IMR-90 (cell line): ENCODE measurements at regions not wholly inside any gene's neighbourhood (a gene's known extent, or its start where the extent isn't known, plus 50 kb on each side); places are given as distances from the start of the nearest gene placed in this dataset.

ENCODE experiments used
- ATAC-seq: fragments of 200-7000 bp; cut with Tn5 transposase; 2 replicates; pipeline ENCODE4 v1.9.1; 2020; ENCODE audit warnings: low read depth, mild to moderate bottlenecking, moderate library complexity
- BruUV-seq: library from RNA; stranded (reverse); fragments of 400-500 nt; replicated peaks from 2 replicates; lab custom pipeline; 2021; lab: Mats Ljungman, UMichigan
- CTCF ChIA-PET: fragments of 300-600 bp; formaldehyde crosslinking; extraction: SDS; loops from one replicate; lab custom pipeline; 2021; ENCODE audit warnings: antibody characterized with exemption; lab: Yijun Ruan, JAX
- POLR2A ChIA-PET: fragments of 300-600 bp; sonication (Branson Sonifier 250); formaldehyde crosslinking; loops from one replicate; lab custom pipeline; 2022; ENCODE audit warnings: antibody characterized with exemption; ENCODE audit not compliant: unreplicated experiment; lab: Charles Lee
- DNase-seq: peaks from one replicate; pipeline ENCODE4 v3.0.0; 2013
- H2AFZ ChIP-seq: replicated peaks from 2 replicates; pipeline ENCODE3; 2013; ENCODE audit warnings: low read length, mild to moderate bottlenecking; ENCODE audit not compliant: poor library complexity
- H2AK5ac ChIP-seq: 2 replicates; pipeline ENCODE4 v1.6.1; 2013; ENCODE audit warnings: low read depth, low read length, inconsistent platforms
- H2AK9ac ChIP-seq: replicated peaks from 2 replicates; pipeline ENCODE3; 2013; ENCODE audit warnings: mild to moderate bottlenecking, low read depth, low read length, moderate library complexity; ENCODE audit not compliant: poor library complexity
- H2BK120ac ChIP-seq: 2 replicates; pipeline ENCODE4 v1.6.1; 2013; ENCODE audit warnings: low read depth, low read length, inconsistent platforms
- H2BK15ac ChIP-seq: 3 replicates; pipeline ENCODE4 v1.6.1; 2013; ENCODE audit warnings: low read depth, low read length, inconsistent platforms
- H2BK20ac ChIP-seq: 2 replicates; pipeline ENCODE4 v1.6.1; 2013; ENCODE audit warnings: low read depth, mild to moderate bottlenecking, inconsistent platforms, low read length, moderate library complexity
- H2BK5ac ChIP-seq: 2 replicates; pipeline ENCODE4 v1.6.1; 2013; ENCODE audit warnings: mild to moderate bottlenecking, low read depth, low read length, inconsistent platforms; ENCODE audit not compliant: poor library complexity, severe bottlenecking
- H3K14ac ChIP-seq: replicated peaks from 2 replicates; pipeline ENCODE4 v1.6.1; 2013; ENCODE audit warnings: low read depth, low read length, inconsistent platforms
- H3K18ac ChIP-seq: 2 replicates; pipeline ENCODE4 v1.6.1; 2013; ENCODE audit warnings: low read depth, low read length, control low read depth
- H3K23ac ChIP-seq: 2 replicates; pipeline ENCODE4 v1.6.1; 2013; ENCODE audit warnings: low read depth, low read length, inconsistent platforms
- H3K27ac ChIP-seq: 2 replicates; pipeline ENCODE4 v1.5.1; 2013; ENCODE audit warnings: mild to moderate bottlenecking, control low read depth, low read length; ENCODE audit not compliant: insufficient read depth
- H3K27me3 ChIP-seq: 2 replicates; pipeline ENCODE4 v1.6.1; 2013; ENCODE audit warnings: low read length; ENCODE audit not compliant: control insufficient read depth, insufficient read depth
- H3K36me3 ChIP-seq: 2 replicates; pipeline ENCODE4 v1.6.1; 2013; ENCODE audit warnings: low read length, mixed read lengths; ENCODE audit not compliant: control insufficient read depth, insufficient read depth
- H3K4ac ChIP-seq: 2 replicates; pipeline ENCODE4 v1.6.1; 2013; ENCODE audit warnings: low read depth, low read length, inconsistent platforms
- H3K4me1 ChIP-seq: 2 replicates; pipeline ENCODE4 v1.6.1; 2013; ENCODE audit warnings: low read length, mixed read lengths; ENCODE audit not compliant: control insufficient read depth, insufficient read depth
- H3K4me2 ChIP-seq: 2 replicates; pipeline ENCODE4 v1.6.1; 2013; ENCODE audit warnings: low read depth, mild to moderate bottlenecking, control low read depth, low read length, moderate library complexity
- H3K4me3 ChIP-seq: 2 replicates; pipeline ENCODE4 v1.5.1; 2013; ENCODE audit warnings: low read depth, mild to moderate bottlenecking, control low read depth, low read length, moderate library complexity; ENCODE audit not compliant: insufficient read depth
- H3K56ac ChIP-seq: 2 replicates; pipeline ENCODE4 v1.6.1; 2013; ENCODE audit warnings: low read length, inconsistent platforms; ENCODE audit not compliant: insufficient read depth; ENCODE audit errors: extremely low read depth
- H3K79me1 ChIP-seq, 2 experiments: 2 replicates each; pipeline ENCODE4 v1.6.1; 2013; ENCODE audit warnings: low read length in 2 of 2, inconsistent platforms in 1 of 2, low read depth in 1 of 2
- H3K9ac ChIP-seq: 2 replicates; pipeline ENCODE4 v1.6.1; 2013; ENCODE audit warnings: low read depth, low read length, control low read depth
- H3K9me1 ChIP-seq: 2 replicates; pipeline ENCODE4 v1.6.1; 2013; ENCODE audit warnings: low read length, inconsistent platforms; ENCODE audit not compliant: insufficient read depth
- H3K9me3 ChIP-seq: 2 replicates; pipeline ENCODE4 v1.6.1; 2013; ENCODE audit warnings: low read length; ENCODE audit not compliant: control insufficient read depth, insufficient read depth
- H4K20me1 ChIP-seq: 2 replicates; pipeline ENCODE4 v1.6.1; 2013; ENCODE audit warnings: low read length, inconsistent platforms; ENCODE audit not compliant: insufficient read depth
- H4K5ac ChIP-seq: 2 replicates; pipeline ENCODE4 v1.6.1; 2013; ENCODE audit warnings: mild to moderate bottlenecking, low read depth, low read length, control low read depth
- H4K8ac ChIP-seq, 2 experiments: 2 replicates each; pipeline ENCODE4 v1.6.1; 2013; ENCODE audit warnings: low read depth in 2 of 2, low read length in 2 of 2, control low read depth in 1 of 2, inconsistent platforms in 1 of 2
- H4K91ac ChIP-seq: 2 replicates; pipeline ENCODE4 v1.6.1; 2013; ENCODE audit warnings: low read depth, low read length, inconsistent platforms; ENCODE audit not compliant: insufficient read depth
- CEBPB ChIP-seq: IDR thresholded peaks from 2 replicates; pipeline ENCODE4 v1.6.1; 2012; ENCODE audit warnings: low read depth, low read length, improper control_type of control experiment
- CHD1 ChIP-seq: IDR thresholded peaks from 2 replicates; pipeline ENCODE4 v1.6.1; 2012; ENCODE audit warnings: low read depth, low read length, improper control_type of control experiment
- MAFK ChIP-seq: IDR thresholded peaks from 2 replicates; pipeline ENCODE4 v1.6.1; 2012; ENCODE audit warnings: low read depth, low read length, improper control_type of control experiment
- MAZ ChIP-seq: IDR thresholded peaks from 2 replicates; pipeline ENCODE4 v1.6.1; 2012; ENCODE audit warnings: low read depth, mild to moderate bottlenecking, low read length, improper control_type of control experiment, moderate library complexity, borderline replicate concordance
- RAD21 ChIP-seq: IDR thresholded peaks from 2 replicates; pipeline ENCODE4 v1.6.1; 2012; ENCODE audit warnings: low read length, improper control_type of control experiment
- RCOR1 ChIP-seq: IDR thresholded peaks from 2 replicates; pipeline ENCODE4 v1.6.1; 2012; ENCODE audit warnings: mild to moderate bottlenecking, low read length, improper control_type of control experiment; ENCODE audit not compliant: insufficient replicate concordance
- WGBS, 2 experiments: methylation state at CpG; one replicate each; pipeline versions ENCODE4 v1.1.5 to v1.1.7; 2013; ENCODE audit warnings: missing lambda C conversion rate in 2 of 2; ENCODE audit not compliant: insufficient read length in 1 of 2; ENCODE audit errors: extremely low coverage in 2 of 2; 5-methylcytosine and 5-hydroxymethylcytosine counted together
- dilution Hi-C: fragments of 300-500 bp; cut with HindIII; formaldehyde crosslinking; loops from one replicate; pipeline ENCODE4 v1.14.3; 2018; ENCODE audit warnings: low sequenced_read_pairs; ENCODE audit not compliant: unreplicated experiment
- in situ Hi-C: fragments of 300-500 bp; cut with MboI; formaldehyde crosslinking; loops from 3 replicates; pipeline ENCODE4 v1.14.3; 2019; ENCODE audit warnings: low sequenced_read_pairs, inconsistent platforms, mixed read lengths
- intact Hi-C: fragments of 100-400 bp; cut with micrococcal nuclease; formaldehyde crosslinking; loops from 2 replicates; pipeline ENCODE4 v1.10.0; 2022
- TF ChIP-seq, protein P1 (sequence below): conservative IDR thresholded peaks from 2 replicates; pipeline ENCODE4 v1.5.1; 2012; ENCODE audit warnings: mild to moderate bottlenecking, low read depth, low read length, improper control_type of control experiment

DNA sequence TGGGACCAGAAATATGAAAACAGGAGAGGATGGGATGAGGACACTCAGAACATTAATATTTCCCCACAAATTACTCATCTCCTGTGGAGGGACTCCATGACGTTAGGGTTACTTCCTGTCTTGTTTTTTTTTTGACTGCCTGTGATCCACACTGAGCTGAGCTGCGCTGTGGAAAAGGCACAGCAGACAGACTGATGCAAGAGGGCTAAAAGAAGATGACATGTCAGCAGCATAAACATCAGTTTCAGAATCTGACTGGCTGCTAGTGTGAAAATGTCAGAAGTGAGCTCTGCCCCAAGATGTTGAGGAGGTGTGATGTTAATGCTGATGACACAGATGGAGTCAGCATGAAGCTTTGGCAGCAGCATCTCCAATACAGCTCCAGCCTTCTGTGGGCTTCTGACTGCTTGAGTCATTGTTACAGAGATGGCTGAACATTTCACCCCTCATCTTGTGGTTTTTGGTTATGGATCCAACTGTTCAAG is 286.8 kb downstream of the BLID start (continued):
- peak; percentile 32; the same call in 1 of the 2 replicates for TF ChIP-seq MAZ

DNA sequence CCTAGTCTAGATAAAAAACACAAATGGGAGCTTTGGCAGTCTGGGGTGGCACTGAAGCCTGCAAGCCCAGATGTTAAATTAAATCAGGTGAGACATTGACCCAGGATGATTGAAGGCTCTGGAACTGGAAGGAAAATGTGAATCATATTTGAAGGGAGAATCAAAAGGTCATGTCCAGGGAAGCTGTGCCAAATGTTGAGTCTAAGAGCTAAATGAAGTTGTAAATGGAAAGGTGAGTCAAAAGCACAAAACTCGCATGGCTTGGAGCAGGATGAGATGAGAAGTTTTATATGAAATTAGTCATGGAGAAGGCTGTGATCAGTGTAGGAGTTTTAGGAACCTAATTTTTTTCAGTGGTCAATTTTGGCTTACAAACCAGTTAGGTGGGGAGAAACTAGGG is 301.1 kb downstream of the BLID start:
- peak; percentile 59 for DNase-seq
- H3K4ac ChIP-seq, result no peak overlapping the region
- 33% methylated on average over 1 of the region's 1 CpG; no CpG with 5 or more reads in 1 of the 2 experiments for WGBS, 2 experiments
- dilution Hi-C loops (no loop called here), in situ Hi-C loops (no loop called here), intact Hi-C loops (loop anchor here (10.0 kb wide), 1 partner anchor 270 kb away; no protein-coding TSS in a partner anchor)
- no peak overlapping the region for H3K4me3 ChIP-seq
- no peak overlapping the region for H4K5ac ChIP-seq
- no peak overlapping the region for H3K14ac ChIP-seq
- no peak overlapping the region for H2BK120ac ChIP-seq
- H3K27me3 ChIP-seq, result no peaks in the 10 kb centered on the region
- H2BK20ac ChIP-seq, result no peak overlapping the region
- peaks cover 6% of the 10 kb centered on the region for H3K4me1 ChIP-seq
- TF ChIP-seq, protein P1, sequence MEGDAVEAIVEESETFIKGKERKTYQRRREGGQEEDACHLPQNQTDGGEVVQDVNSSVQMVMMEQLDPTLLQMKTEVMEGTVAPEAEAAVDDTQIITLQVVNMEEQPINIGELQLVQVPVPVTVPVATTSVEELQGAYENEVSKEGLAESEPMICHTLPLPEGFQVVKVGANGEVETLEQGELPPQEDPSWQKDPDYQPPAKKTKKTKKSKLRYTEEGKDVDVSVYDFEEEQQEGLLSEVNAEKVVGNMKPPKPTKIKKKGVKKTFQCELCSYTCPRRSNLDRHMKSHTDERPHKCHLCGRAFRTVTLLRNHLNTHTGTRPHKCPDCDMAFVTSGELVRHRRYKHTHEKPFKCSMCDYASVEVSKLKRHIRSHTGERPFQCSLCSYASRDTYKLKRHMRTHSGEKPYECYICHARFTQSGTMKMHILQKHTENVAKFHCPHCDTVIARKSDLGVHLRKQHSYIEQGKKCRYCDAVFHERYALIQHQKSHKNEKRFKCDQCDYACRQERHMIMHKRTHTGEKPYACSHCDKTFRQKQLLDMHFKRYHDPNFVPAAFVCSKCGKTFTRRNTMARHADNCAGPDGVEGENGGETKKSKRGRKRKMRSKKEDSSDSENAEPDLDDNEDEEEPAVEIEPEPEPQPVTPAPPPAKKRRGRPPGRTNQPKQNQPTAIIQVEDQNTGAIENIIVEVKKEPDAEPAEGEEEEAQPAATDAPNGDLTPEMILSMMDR, result no peak
- TF ChIP-seq RAD21 (no peak), CHD1 (no peak), MAFK (no peak), RCOR1 (no peak), CEBPB (no peak)
- H2BK5ac ChIP-seq, result no peak overlapping the region
- no TSS peak for BruUV-seq
- H3K9me3 ChIP-seq, result no peaks in the 10 kb centered on the region
- H3K79me1 ChIP-seq, result no peaks in the 10 kb centered on the region
- no peak overlapping the region; the same call in 1 of the 2 replicates for H3K18ac ChIP-seq
- no peak overlapping the region for H3K23ac ChIP-seq
- no peak overlapping the region for H3K9ac ChIP-seq
- no peak overlapping the region for H2AK9ac ChIP-seq
- no peaks in the 10 kb centered on the region for H3K9me1 ChIP-seq
- H2AK5ac ChIP-seq, result no peak overlapping the region
- H4K20me1 ChIP-seq, result no peaks in the 10 kb centered on the region
- CTCF ChIA-PET, result no interaction called here
- no peak overlapping the region for H2AFZ ChIP-seq
- POLR2A ChIA-PET, result no interaction called here
- no peak overlapping the region for H4K8ac ChIP-seq
- no peak overlapping the region for H3K56ac ChIP-seq
- H3K4me2 ChIP-seq, result no peak overlapping the region; the same call in 1 of the 2 replicates
- ATAC-seq, result no peak
- H2BK15ac ChIP-seq, result no peak overlapping the region
- no peak overlapping the region for H3K27ac ChIP-seq
- H3K36me3 ChIP-seq, result no peaks in the 10 kb centered on the region
- no peak overlapping the region for H4K91ac ChIP-seq
